Stomach (tissue), 8 donors: ENCODE measurements at regions not wholly inside any gene's neighbourhood (a gene's known extent, or its start where the extent isn't known, plus 50 kb on each side); places are given as distances from the start of the nearest gene placed in this dataset.

ENCODE experiments used
- DNase-seq, 2 donors: peaks; one replicate each; pipeline versions ENCODE4 v3.0.0 to v3.0.0-alpha.2; 2013 to 2019
- H3K27ac ChIP-seq, 5 donors: fragments of 200-600 bp in 4 of 5; sonication (generic) in 4 of 5; one replicate each; pipeline ENCODE4 v1.5.1; 2013 to 2019; ENCODE audit warnings: mild to moderate bottlenecking in 1 of 5, moderate library complexity in 1 of 5
- H3K27me3 ChIP-seq, 3 donors: fragments of 200-600 bp; sonication (generic); one replicate each; pipeline ENCODE4 v1.5.1; 2017 to 2019; ENCODE audit warnings: mixed run types in 1 of 3
- H3K36me3 ChIP-seq, 4 donors: fragments of 200-600 bp; sonication (generic); 1 replicate in 3 of 4; 2 replicates in 1 of 4; pipeline ENCODE4 v1.5.1; 2016 to 2019
- H3K4me1 ChIP-seq, 4 donors: fragments of 200-600 bp; sonication (generic); one replicate each; pipeline ENCODE4 v1.5.1; 2016 to 2019
- H3K4me3 ChIP-seq, 4 donors: fragments of 200-600 bp; sonication (generic) in 3 of 4; one replicate each; pipeline ENCODE4 v1.5.1; 2016 to 2019; ENCODE audit warnings: mild to moderate bottlenecking in 1 of 4
- H3K9me3 ChIP-seq, 4 donors: fragments of 200-600 bp; sonication (generic); one replicate each; pipeline ENCODE4 v1.5.1; 2016 to 2019
- CTCF ChIP-seq, 7 experiments: fragments of 450-650 bp in 4 of 7; fragments of 200-600 bp in 3 of 7; sonication (generic) in 3 of 7; IDR thresholded peaks; one replicate each; pipeline ENCODE4 v1.5.1; 2016 to 2019; ENCODE audit warnings: antibody characterized with exemption in 7 of 7, control low read depth in 2 of 7, mild to moderate bottlenecking in 1 of 7
- EP300 ChIP-seq: sonication (generic); formaldehyde crosslinking; IDR thresholded peaks from one replicate; pipeline ENCODE4 v1.6.1; 2017; ENCODE audit warnings: antibody characterized with exemption
- POLR2A ChIP-seq, 4 donors: fragments of 450-650 bp; IDR thresholded peaks; one replicate each; pipeline ENCODE4 v1.6.1; 2016; ENCODE audit warnings: antibody characterized with exemption in 4 of 4, control low read depth in 2 of 4, mild to moderate bottlenecking in 1 of 4, moderate library complexity in 1 of 4
- POLR2AphosphoS5 ChIP-seq, 3 donors: sonication (generic); formaldehyde crosslinking; IDR thresholded peaks; one replicate each; pipeline ENCODE4 v1.6.1; 2016; ENCODE audit warnings: antibody characterized with exemption in 3 of 3
- WGBS, 5 donors: extraction: QIAGEN DNeasy Blood & Tissue Kit in 3 of 5; methylation state at CpG; one replicate each; pipeline versions ENCODE4 v1.1.5 to v1.1.7; 2013 to 2018; 5-methylcytosine and 5-hydroxymethylcytosine counted together
- intact Hi-C: fragments of 100-400 bp; cut with DNase I; formaldehyde crosslinking; loops from one replicate; pipeline ENCODE4 v1.15.1; 2023; ENCODE audit warnings: low total_unique reads
- donor health status: healthy with polysubstance abuse.
- donor health status: Bipolar disorder and iron deficiency.
- donor health status: healthy.

GRCh38 chr21:25396135-25396711, 211.1 kb downstream of the MRPL39 start:
- Histone ChIP-seq H3K9me3 (no peaks in the 10 kb centered on the region), H3K4me1 (no peaks in the 10 kb centered on the region), H3K27me3 (no peaks in the 10 kb centered on the region), H3K4me3 (no peak overlapping the region), H3K27ac (no peak overlapping the region), H3K36me3 (no peaks in the 10 kb centered on the region)
- 76 to 84% (median 80%) methylated on average over 8 of the region's 8 CpGs for WGBS, 5 donors
- no peak for DNase-seq
- TF ChIP-seq POLR2A (IDR thresholded peaks at IDR 0.05) (no peak), EP300 (no peak)
- intact Hi-C loops, result no loop called here

GRCh38 chr21:25391777-25392176, 215.5 kb downstream of the MRPL39 start:
- 68 to 83% (median 81%) methylated on average over 3 of the region's 3 CpGs for WGBS, 5 donors
- TF ChIP-seq EP300 (no peak), CTCF (IDR thresholded peaks at IDR 0.05) (no peak), POLR2A (IDR thresholded peaks at IDR 0.05) (no peak), POLR2AphosphoS5 (IDR thresholded peaks at IDR 0.05) (no peak)
- Histone ChIP-seq H3K4me3 (no peak overlapping the region), H3K27me3 (no peaks in the 10 kb centered on the region), H3K9me3 (no peaks in the 10 kb centered on the region), H3K27ac (no peak overlapping the region), H3K36me3 (no peaks in the 10 kb centered on the region), H3K4me1 (no peaks in the 10 kb centered on the region)
- intact Hi-C loops, result no loop called here
- DNase-seq, result no peak

- TF ChIP-seq POLR2A (IDR thresholded peaks at IDR 0.05) (no peak), POLR2AphosphoS5 (IDR thresholded peaks at IDR 0.05) (no peak), CTCF (IDR thresholded peaks at IDR 0.05) (no peak), EP300 (no peak)
- Histone ChIP-seq H3K36me3 (no peaks in the 10 kb centered on the region), H3K27ac (no peak overlapping the region), H3K4me1 (no peaks in the 10 kb centered on the region), H3K27me3 (no peaks in the 10 kb centered on the region), H3K9me3 (no peaks in the 10 kb centered on the region), H3K4me3 (no peak overlapping the region)
- DNase-seq, result no peak
- intact Hi-C loops, result no loop called here
Measured at GRCh38 chr21:25390701-25391100, 216.6 kb downstream of the MRPL39 start.

GRCh38 chr21:25387665-25388064, 219.6 kb downstream of the MRPL39 start:
- Histone ChIP-seq H3K27ac (no peak overlapping the region), H3K4me3 (no peak overlapping the region), H3K36me3 (no peaks in the 10 kb centered on the region), H3K4me1 (no peaks in the 10 kb centered on the region), H3K27me3 (no peaks in the 10 kb centered on the region), H3K9me3 (no peaks in the 10 kb centered on the region)
- WGBS, 5 donors, result 51 to 68% (median 60%) methylated on average over 3 of the region's 3 CpGs
- DNase-seq, result no peak
- TF ChIP-seq POLR2AphosphoS5 (IDR thresholded peaks at IDR 0.05) (no peak), EP300 (no peak), CTCF (IDR thresholded peaks at IDR 0.05) (no peak), POLR2A (IDR thresholded peaks at IDR 0.05) (no peak)
- intact Hi-C loops, result no loop called here

- intact Hi-C loops, result no loop called here
- WGBS, 5 donors, result 5 to 14% (median 8%) methylated on average over 8 of the region's 8 CpGs
- DNase-seq, result peak; percentile 38 to 85
- no peaks in the 10 kb centered on the region for H3K4me1 ChIP-seq
- TF ChIP-seq CTCF (IDR thresholded peaks at IDR 0.05) (peak in 5 of 7 experiments; percentile 48 to 85 (median 73)), POLR2A (IDR thresholded peaks at IDR 0.05) (no peak)
- H3K9me3 ChIP-seq, result no peaks in the 10 kb centered on the region
- H3K27ac ChIP-seq, result no peak overlapping the region
- H3K36me3 ChIP-seq, result no peaks in the 10 kb centered on the region
- no peaks in the 10 kb centered on the region for H3K27me3 ChIP-seq
- no peak overlapping the region for H3K4me3 ChIP-seq
Measured at GRCh38 chr21:25385911-25386474, 221.3 kb downstream of the MRPL39 start.
